ENCODE measurements at regions not wholly inside any gene's neighbourhood (a gene's known extent, or its start where the extent isn't known, plus 50 kb on each side); places are given as distances from the start of the nearest gene placed in this dataset.

- TF ChIP-seq, protein P1, sequence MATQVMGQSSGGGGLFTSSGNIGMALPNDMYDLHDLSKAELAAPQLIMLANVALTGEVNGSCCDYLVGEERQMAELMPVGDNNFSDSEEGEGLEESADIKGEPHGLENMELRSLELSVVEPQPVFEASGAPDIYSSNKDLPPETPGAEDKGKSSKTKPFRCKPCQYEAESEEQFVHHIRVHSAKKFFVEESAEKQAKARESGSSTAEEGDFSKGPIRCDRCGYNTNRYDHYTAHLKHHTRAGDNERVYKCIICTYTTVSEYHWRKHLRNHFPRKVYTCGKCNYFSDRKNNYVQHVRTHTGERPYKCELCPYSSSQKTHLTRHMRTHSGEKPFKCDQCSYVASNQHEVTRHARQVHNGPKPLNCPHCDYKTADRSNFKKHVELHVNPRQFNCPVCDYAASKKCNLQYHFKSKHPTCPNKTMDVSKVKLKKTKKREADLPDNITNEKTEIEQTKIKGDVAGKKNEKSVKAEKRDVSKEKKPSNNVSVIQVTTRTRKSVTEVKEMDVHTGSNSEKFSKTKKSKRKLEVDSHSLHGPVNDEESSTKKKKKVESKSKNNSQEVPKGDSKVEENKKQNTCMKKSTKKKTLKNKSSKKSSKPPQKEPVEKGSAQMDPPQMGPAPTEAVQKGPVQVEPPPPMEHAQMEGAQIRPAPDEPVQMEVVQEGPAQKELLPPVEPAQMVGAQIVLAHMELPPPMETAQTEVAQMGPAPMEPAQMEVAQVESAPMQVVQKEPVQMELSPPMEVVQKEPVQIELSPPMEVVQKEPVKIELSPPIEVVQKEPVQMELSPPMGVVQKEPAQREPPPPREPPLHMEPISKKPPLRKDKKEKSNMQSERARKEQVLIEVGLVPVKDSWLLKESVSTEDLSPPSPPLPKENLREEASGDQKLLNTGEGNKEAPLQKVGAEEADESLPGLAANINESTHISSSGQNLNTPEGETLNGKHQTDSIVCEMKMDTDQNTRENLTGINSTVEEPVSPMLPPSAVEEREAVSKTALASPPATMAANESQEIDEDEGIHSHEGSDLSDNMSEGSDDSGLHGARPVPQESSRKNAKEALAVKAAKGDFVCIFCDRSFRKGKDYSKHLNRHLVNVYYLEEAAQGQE (IDR thresholded peaks at IDR 0.05; ENCODE audit: unreplicated experiment) = no peak
- no peak for TF ChIP-seq CREB1 (CRISPR knock-in tag; IDR thresholded peaks at IDR 0.05; ENCODE audit: low read depth)
- no peak for TF ChIP-seq ETS1 (IDR thresholded peaks at IDR 0.05)
- TF ChIP-seq STAT1 (IDR thresholded peaks at IDR 0.05; ENCODE audit: unreplicated experiment) = no peak
- no peak for TF ChIP-seq POLR2AphosphoS5 (IDR thresholded peaks at IDR 0.05; ENCODE audit: low read depth)
- no peak for TF ChIP-seq NANOG (IDR thresholded peaks at IDR 0.05; ENCODE audit: borderline replicate concordance)
These were observed 135.9 kb downstream of the GADD45G start (continued) for GRCh38 chr9:89740722-89741121.

DNA sequence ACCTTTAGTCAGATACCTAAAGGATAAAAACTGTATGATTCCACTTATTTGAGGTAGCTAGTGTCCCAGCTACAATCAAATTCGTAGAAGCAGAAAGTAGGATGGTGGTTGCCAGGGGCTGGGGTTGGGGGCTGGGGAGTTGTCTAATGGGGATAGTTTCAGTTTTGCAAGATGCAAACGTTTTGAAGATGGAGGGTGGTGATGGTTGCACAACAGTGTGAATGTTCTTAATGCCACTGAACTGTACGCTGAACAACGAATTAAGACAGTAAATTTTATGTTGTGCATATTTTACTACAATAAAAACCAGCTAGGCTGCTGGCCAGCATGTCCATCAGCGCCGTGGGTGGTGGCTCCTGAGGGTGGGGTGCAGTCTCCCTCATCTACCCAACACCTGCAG is 137.8 kb downstream of the GADD45G start:
- DNase-seq (ENCODE audit: low spot score) (no peak), ATAC-seq (no peak)
- H3K27me3 Mint-ChIP-seq (ENCODE audit: insufficient read depth, low read depth, poor library complexity) = peaks cover 4% of the 10 kb centered on the region
- no peaks in the 10 kb centered on the region for H3K79me2 ChIP-seq (replicated peaks; ENCODE audit: insufficient read depth)
- H3K4me1 Mint-ChIP-seq = peaks cover 18% of the 10 kb centered on the region
- H3K4me1 ChIP-seq (ENCODE audit: insufficient read depth) = no peaks in the 10 kb centered on the region
- H3K4me3 ChIP-seq = no peak overlapping the region
- no peaks in the 10 kb centered on the region for H3K36me3 Mint-ChIP-seq (ENCODE audit: low read depth)
- H3K4me3 Mint-ChIP-seq = no peak overlapping the region
- no peaks in the 10 kb centered on the region for H3F3A ChIP-seq (replicated peaks; ENCODE audit: low read depth)
- H3K27ac Mint-ChIP-seq = no peak overlapping the region
- no peaks in the 10 kb centered on the region for H3K27me3 ChIP-seq (ENCODE audit: insufficient read depth)
- no peaks in the 10 kb centered on the region for H3K9me3 Mint-ChIP-seq
- H4K20me1 ChIP-seq (replicated peaks; ENCODE audit: insufficient read depth) = no peaks in the 10 kb centered on the region
- H2AFZ ChIP-seq = no peak overlapping the region
- H3K36me3 ChIP-seq (ENCODE audit: insufficient read depth) = no peaks in the 10 kb centered on the region
- no peak overlapping the region for H3K27ac ChIP-seq (ENCODE audit: low read depth)
- no peaks in the 10 kb centered on the region for H3K9me2 ChIP-seq (ENCODE audit: insufficient read depth)
- H3K4me2 ChIP-seq = no peak overlapping the region
- TF ChIP-seq ZNF462 (CRISPR knock-in tag; IDR thresholded peaks at IDR 0.05) (no peak), NANOG (IDR thresholded peaks at IDR 0.05; ENCODE audit: borderline replicate concordance) (no peak), STAT1 (IDR thresholded peaks at IDR 0.05; ENCODE audit: unreplicated experiment) (no peak), EZH2phosphoT487 (IDR thresholded peaks at IDR 0.05; ENCODE audit: unreplicated experiment) (no peak), ZNF114 (CRISPR knock-in tag; IDR thresholded peaks at IDR 0.05) (no peak), JUNB (IDR thresholded peaks at IDR 0.05; ENCODE audit: unreplicated experiment) (no peak)
- TF ChIP-seq, protein P1 (IDR thresholded peaks at IDR 0.05; ENCODE audit: unreplicated experiment) = no peak

Data from GM23338 (cell line).